Fibroblast of the aortic adventitia (primary cell): ENCODE measurements at regions not wholly inside any gene's neighbourhood (a gene's known extent, or its start where the extent isn't known, plus 50 kb on each side); places are given as distances from the start of the nearest gene placed in this dataset.

Experiments
- DNase-seq: peaks from one replicate; pipeline ENCODE4 v3.0.0-alpha.2; 2010; ENCODE audit warnings: low read depth
- H3K4me3 ChIP-seq: 2 replicates; pipeline ENCODE4 v1.5.1; 2011; ENCODE audit warnings: low read depth, mild to moderate bottlenecking, control low read depth, low read length, moderate library complexity
- CTCF ChIP-seq: IDR thresholded peaks from 2 replicates; pipeline ENCODE4 v1.5.1; 2011; ENCODE audit warnings: mild to moderate bottlenecking, low read length, control low read depth, inconsistent platforms; ENCODE audit not compliant: insufficient read depth

GRCh38 chr9:89953824-89954615 lies 349.2 kb downstream of the GADD45G start:
- no peak overlapping the region for H3K4me3 ChIP-seq
- no peak for TF ChIP-seq CTCF
- DNase-seq = no peak

GRCh38 chr9:89955144-89955543 lies 350.3 kb downstream of the GADD45G start:
- no peak overlapping the region for H3K4me3 ChIP-seq
- no peak for TF ChIP-seq CTCF
- DNase-seq = no peak

DNA sequence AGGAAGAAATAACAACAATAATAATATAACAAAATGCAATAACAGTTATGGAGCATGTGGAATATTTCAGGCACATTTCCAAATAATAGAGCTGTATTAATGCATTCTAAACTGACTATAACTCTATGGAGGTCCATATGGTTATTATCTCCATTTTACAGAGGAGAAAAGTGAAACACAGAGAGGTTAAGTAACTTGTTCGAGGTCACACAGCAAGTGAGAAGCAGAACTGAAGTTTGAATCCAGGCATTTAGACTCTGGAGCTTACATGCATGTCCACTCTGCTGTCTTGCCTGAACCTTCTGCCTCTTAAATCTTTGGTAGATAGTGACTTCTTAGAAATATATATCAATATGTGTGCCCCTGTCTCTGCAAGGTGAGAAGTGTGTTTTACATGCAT lies 350.8 kb downstream of the GADD45G start:
- DNase-seq = no peak
- no peak overlapping the region for H3K4me3 ChIP-seq
- TF ChIP-seq CTCF = no peak

DNA sequence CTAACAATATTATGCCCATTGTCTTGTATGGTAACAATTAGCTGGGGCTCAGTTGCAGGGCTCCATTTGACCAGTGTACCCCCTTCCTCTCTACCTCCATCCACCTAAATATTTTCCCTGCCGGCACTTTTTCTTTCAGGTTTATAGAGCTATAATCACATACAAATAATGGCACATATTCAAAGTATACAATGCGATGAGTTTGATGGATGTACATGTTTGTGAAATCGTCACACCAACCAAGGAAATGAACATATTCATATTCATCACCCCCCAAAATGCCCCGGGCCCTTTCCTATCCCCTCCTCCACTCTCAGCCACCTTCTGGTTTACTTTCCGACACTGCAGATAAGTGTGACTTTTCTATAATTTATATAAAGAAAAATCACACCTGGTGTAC lies 351.5 kb downstream of the GADD45G start:
- no peak for TF ChIP-seq CTCF
- no peak for DNase-seq
- H3K4me3 ChIP-seq = no peak overlapping the region

GRCh38 chr9:89956907-89957306 lies 352.1 kb downstream of the GADD45G start:
- TF ChIP-seq CTCF = no peak
- no peak for DNase-seq
- H3K4me3 ChIP-seq = no peak overlapping the region

DNA sequence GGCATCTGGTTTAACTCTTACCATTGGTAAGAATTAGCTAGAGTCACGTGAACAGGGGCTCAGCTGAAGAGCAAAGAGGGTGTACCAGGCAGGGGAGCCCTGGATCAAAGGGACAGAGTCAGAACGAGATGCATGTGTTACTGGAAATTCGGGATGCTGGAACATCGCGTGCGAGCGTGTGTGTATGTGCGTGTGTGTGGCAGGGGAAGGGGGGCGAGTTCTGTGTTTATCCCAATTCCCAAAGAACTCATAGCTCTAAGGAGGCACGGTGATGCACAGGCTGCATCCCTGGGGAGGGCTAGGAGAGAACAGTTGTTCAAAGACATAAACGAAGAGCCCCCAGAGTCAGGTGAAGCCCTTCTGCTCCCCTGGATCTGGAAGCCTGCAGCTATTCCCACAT lies 353.3 kb downstream of the GADD45G start:
- no peak for TF ChIP-seq CTCF
- no peak for DNase-seq
- H3K4me3 ChIP-seq = no peak overlapping the region
